ENCODE measurements at regions not wholly inside any gene's neighbourhood (a gene's known extent, or its start where the extent isn't known, plus 50 kb on each side); places are given as distances from the start of the nearest gene placed in this dataset.
"Not testable (repeated sequence)": the region's sequence is repeated elsewhere in the genome, so short reads cannot be mapped to it uniquely, and the experiment has no call there.

DNA sequence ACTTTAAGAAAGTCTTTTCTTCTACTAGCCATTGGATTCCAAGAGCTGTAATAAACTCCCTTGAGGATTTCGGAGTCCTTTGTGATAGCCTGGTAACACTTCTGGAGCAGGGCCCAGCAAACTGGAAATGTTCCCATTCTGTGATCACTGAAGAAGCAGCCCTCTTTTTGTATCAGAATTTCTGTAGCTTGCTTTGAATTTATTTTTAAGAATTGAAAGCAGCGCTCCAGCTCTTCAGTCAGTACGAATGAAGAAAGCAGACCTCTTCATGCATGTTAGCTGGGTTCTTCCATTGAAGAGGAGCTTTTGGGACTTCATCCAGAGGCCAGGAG, 141.5 kb downstream of the AKAP11 start:
- H3K4me1 Mint-ChIP-seq (ENCODE audit: low read depth) = peaks cover 9% of the 10 kb centered on the region
- H3K9me3 Mint-ChIP-seq = no peaks in the 10 kb centered on the region
- ATAC-seq = no peak
- no peaks in the 10 kb centered on the region for H3K27me3 Mint-ChIP-seq (ENCODE audit: low read depth)
- peaks cover 1% of the 10 kb centered on the region for H3K36me3 Mint-ChIP-seq (ENCODE audit: insufficient read depth)
- no peak for DNase-seq
- no peak overlapping the region for H3K4me3 Mint-ChIP-seq

- no peaks in the 10 kb centered on the region for H3K27me3 Mint-ChIP-seq (ENCODE audit: low read depth)
- DNase-seq (no peak), ATAC-seq (no peak)
- H3K4me3 Mint-ChIP-seq = no peak overlapping the region
- peaks cover 1% of the 10 kb centered on the region for H3K36me3 Mint-ChIP-seq (ENCODE audit: insufficient read depth)
- H3K4me1 Mint-ChIP-seq (ENCODE audit: low read depth) = peaks cover 26% of the 10 kb centered on the region
- no peaks in the 10 kb centered on the region for H3K9me3 Mint-ChIP-seq
Measured at GRCh38 chr13:42417626-42418025, 145.7 kb downstream of the AKAP11 start.

GRCh38 chr13:42418184-42418583, 146.2 kb downstream of the AKAP11 start:
- H3K9me3 Mint-ChIP-seq = peaks cover 1% of the 10 kb centered on the region
- DNase-seq = no peak
- peaks cover 23% of the 10 kb centered on the region for H3K4me1 Mint-ChIP-seq (ENCODE audit: low read depth)
- no peaks in the 10 kb centered on the region for H3K27me3 Mint-ChIP-seq (ENCODE audit: low read depth)
- no peak overlapping the region for H3K4me3 Mint-ChIP-seq
- ATAC-seq = no peak
- peaks cover 3% of the 10 kb centered on the region for H3K36me3 Mint-ChIP-seq (ENCODE audit: insufficient read depth)

GRCh38 chr13:42420304-42420703, 148.4 kb downstream of the AKAP11 start:
- Mint-ChIP-seq H3K4me3 (no peak overlapping the region), H3K4me1 (ENCODE audit: low read depth) (peaks cover 21% of the 10 kb centered on the region), H3K9me3 (peaks cover 8% of the 10 kb centered on the region), H3K27me3 (ENCODE audit: low read depth) (no peaks in the 10 kb centered on the region), H3K36me3 (ENCODE audit: insufficient read depth) (peaks cover 4% of the 10 kb centered on the region)
- DNase-seq = peak; percentile 38
- ATAC-seq = peak; percentile 83 to 90

- Mint-ChIP-seq H3K9me3 (peaks cover 8% of the 10 kb centered on the region), H3K27me3 (ENCODE audit: low read depth) (no peaks in the 10 kb centered on the region), H3K4me1 (ENCODE audit: low read depth) (peaks cover 21% of the 10 kb centered on the region), H3K4me3 (no peak overlapping the region), H3K36me3 (ENCODE audit: insufficient read depth) (peaks cover 3% of the 10 kb centered on the region)
- ATAC-seq (no peak), DNase-seq (no peak)
Measured at GRCh38 chr13:42422681-42423080, 150.7 kb downstream of the AKAP11 start.

GRCh38 chr13:42424182-42424581, 149.8 kb upstream of the TNFSF11 start:
- H3K36me3 Mint-ChIP-seq (ENCODE audit: insufficient read depth) = peaks cover 3% of the 10 kb centered on the region
- ATAC-seq (no peak), DNase-seq (no peak)
- H3K27me3 Mint-ChIP-seq (ENCODE audit: low read depth) = no peaks in the 10 kb centered on the region
- H3K4me1 Mint-ChIP-seq (ENCODE audit: low read depth) = peaks cover 16% of the 10 kb centered on the region
- peaks cover 8% of the 10 kb centered on the region for H3K9me3 Mint-ChIP-seq
- no peak overlapping the region for H3K4me3 Mint-ChIP-seq

GRCh38 chr13:42445354-42445753, 128.6 kb upstream of the TNFSF11 start:
- Mint-ChIP-seq H3K4me1 (ENCODE audit: low read depth) (no peaks in the 10 kb centered on the region), H3K4me3 (no peak overlapping the region), H3K27me3 (ENCODE audit: low read depth) (no peaks in the 10 kb centered on the region), H3K36me3 (ENCODE audit: insufficient read depth) (peaks cover 6% of the 10 kb centered on the region), H3K9me3 (peaks cover 30% of the 10 kb centered on the region)
- DNase-seq (no peak), ATAC-seq (no peak)

DNA sequence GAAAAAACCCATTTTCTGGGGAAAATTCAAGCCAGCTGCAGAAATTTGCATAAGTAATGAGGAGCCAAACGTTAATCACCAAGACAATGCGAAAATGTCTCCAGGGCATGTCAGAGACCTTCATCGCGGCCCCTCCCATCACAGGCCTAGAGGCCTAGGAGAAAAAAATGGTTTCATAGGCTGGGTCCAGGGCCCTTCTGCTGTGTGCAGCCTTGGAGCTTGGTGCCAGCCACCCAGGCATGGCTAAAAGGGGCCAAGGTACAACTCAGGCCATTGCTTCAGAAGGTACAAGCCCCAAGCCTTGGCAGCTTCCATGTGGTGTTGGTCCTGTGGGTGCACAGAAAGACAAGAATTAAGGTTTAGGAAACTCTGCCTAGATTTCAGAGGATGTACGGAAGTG, 127.4 kb upstream of the TNFSF11 start:
- not testable (repeated sequence) for H3K27me3 Mint-ChIP-seq (ENCODE audit: low read depth); H3K4me3 Mint-ChIP-seq; DNase-seq; ATAC-seq; H3K36me3 Mint-ChIP-seq (ENCODE audit: insufficient read depth); H3K4me1 Mint-ChIP-seq (ENCODE audit: low read depth)
- H3K9me3 Mint-ChIP-seq = peaks cover 37% of the 10 kb centered on the region

DNA sequence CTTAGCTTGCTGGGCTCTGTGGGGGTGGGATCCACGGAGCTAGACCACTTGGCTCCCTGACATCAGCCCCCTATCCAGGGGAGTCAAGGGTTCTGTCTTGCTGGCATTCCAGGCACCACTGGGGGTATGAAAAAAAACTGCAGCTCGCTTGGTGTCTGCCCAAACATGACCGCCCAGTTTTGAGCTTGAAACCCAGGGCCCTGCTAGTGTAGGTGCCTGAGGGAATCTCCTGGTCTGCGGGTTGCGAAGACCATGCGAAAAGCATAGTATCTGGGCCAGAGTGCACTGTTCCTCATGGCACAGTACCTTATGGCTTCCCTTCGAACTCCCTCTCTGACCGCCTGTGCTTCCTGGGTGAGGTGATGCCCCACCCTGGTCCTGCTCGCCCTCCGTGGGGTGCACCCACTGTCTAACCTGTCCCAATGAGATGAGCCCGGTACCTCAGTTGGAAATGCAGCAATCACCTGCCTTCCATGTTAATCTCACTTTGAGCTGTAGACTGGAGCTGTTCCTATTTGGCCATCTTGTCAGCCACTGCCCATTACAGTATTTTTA, 120.8 kb upstream of the TNFSF11 start:
- no peak overlapping the region for H3K4me3 Mint-ChIP-seq
- ATAC-seq (no peak), DNase-seq (no peak)
- peaks cover under 1% of the 10 kb centered on the region for H3K36me3 Mint-ChIP-seq (ENCODE audit: insufficient read depth)
- H3K9me3 Mint-ChIP-seq = peaks cover 7% of the 10 kb centered on the region
- H3K4me1 Mint-ChIP-seq (ENCODE audit: low read depth) = peaks cover 5% of the 10 kb centered on the region
- H3K27me3 Mint-ChIP-seq (ENCODE audit: low read depth) = no peaks in the 10 kb centered on the region

DNA sequence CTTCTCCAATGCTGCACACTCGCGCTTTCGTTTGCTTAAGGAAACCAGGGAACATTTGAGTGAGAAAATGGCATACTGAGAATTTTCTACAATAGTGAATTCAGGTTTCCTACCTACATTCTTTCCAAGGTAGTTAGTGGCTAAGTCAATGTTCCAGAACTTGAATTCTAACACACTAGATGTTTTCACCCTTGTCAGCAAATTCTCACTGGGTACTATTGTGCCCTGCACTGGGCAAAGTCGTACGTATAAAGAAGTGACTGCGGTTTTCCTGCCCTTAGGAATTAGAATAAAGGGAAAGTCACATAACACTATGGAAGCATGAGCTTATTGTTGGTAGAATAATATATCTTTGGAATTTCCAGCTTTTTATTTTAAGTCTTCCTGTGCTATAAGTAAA, 119.2 kb upstream of the TNFSF11 start:
- no peak for DNase-seq
- Mint-ChIP-seq H3K4me1 (ENCODE audit: low read depth) (peaks cover 8% of the 10 kb centered on the region), H3K27me3 (ENCODE audit: low read depth) (no peaks in the 10 kb centered on the region), H3K9me3 (peaks cover 7% of the 10 kb centered on the region), H3K36me3 (ENCODE audit: insufficient read depth) (no peaks in the 10 kb centered on the region), H3K4me3 (no peak overlapping the region)
- ATAC-seq = no peak

DNA sequence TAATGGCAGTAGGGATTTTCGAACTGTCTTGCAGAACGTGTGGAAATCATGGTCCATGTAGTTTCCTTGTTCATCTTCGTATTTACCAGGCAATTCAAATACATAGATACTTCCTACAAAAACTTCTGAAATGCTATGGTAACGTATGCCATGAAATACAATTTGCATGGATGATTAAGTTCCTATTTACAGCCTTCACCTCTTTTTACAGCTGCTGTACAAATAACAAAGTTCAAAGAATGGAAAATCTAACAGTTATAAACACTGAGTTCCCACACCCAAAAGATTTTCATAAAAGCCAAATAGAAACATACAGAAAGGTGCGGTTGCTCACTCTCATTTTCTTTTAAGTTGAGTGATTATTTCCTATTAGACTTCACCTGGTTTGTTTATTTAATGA, 115.8 kb upstream of the TNFSF11 start:
- Mint-ChIP-seq H3K4me1 (ENCODE audit: low read depth) (peaks cover 5% of the 10 kb centered on the region), H3K36me3 (ENCODE audit: insufficient read depth) (peaks cover 13% of the 10 kb centered on the region), H3K4me3 (no peak overlapping the region), H3K27me3 (ENCODE audit: low read depth) (no peaks in the 10 kb centered on the region), H3K9me3 (peaks cover 14% of the 10 kb centered on the region)
- ATAC-seq = no peak
- DNase-seq = no peak

- H3K9me3 Mint-ChIP-seq = peaks cover 10% of the 10 kb centered on the region
- H3K4me3 Mint-ChIP-seq = peak overlapping the region; percentile 1
- H3K4me1 Mint-ChIP-seq (ENCODE audit: low read depth) = peaks cover 20% of the 10 kb centered on the region
- no peak for ATAC-seq
- no peaks in the 10 kb centered on the region for H3K27me3 Mint-ChIP-seq (ENCODE audit: low read depth)
- peaks cover 17% of the 10 kb centered on the region for H3K36me3 Mint-ChIP-seq (ENCODE audit: insufficient read depth)
- no peak for DNase-seq
Measured at GRCh38 chr13:42466123-42466522, 107.8 kb upstream of the TNFSF11 start.

DNA sequence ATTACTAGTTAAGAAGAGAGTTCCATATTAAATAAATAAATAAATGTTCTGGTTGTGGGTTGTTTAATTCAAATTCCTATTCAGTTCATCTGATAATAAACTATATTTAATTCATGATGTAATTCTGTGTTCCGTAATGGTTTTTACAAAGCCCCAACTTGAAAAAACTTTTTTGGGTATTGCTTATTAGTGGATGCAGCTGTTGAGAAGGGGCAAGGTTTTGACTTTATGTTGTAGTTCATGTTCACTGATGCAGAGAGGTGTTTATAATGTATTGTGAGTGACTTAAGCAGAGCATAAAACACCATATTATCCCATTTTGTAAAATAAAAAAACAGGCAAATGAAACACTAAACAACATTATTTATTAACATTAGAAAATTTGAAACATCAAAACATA, 107.3 kb upstream of the TNFSF11 start:
- Mint-ChIP-seq H3K9me3 (peaks cover 7% of the 10 kb centered on the region), H3K27me3 (ENCODE audit: low read depth) (no peaks in the 10 kb centered on the region), H3K36me3 (ENCODE audit: insufficient read depth) (peaks cover 13% of the 10 kb centered on the region), H3K4me1 (ENCODE audit: low read depth) (peaks cover 20% of the 10 kb centered on the region), H3K4me3 (no peak overlapping the region)
- ATAC-seq = no peak
- no peak for DNase-seq

DNA sequence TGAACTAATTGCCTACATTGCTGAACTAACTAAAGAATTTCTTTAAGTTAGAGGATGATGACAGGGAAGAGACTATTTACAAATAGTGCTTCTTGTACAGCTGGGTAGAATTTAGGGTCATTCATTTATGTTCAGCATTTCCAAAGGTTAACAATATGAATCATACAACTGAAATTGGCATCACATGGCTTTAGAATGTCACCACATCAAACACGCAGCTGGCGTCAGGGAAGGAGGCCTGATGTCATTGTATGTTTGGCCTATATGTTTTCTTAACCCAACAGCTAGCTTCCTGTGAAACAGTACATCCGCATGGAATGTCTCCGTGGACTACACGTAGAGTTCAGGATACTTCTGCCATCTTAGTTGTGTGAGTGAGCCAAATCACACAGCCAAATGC, 99.0 kb upstream of the TNFSF11 start:
- no peaks in the 10 kb centered on the region for H3K36me3 Mint-ChIP-seq (ENCODE audit: insufficient read depth)
- peaks cover 16% of the 10 kb centered on the region for H3K4me1 Mint-ChIP-seq (ENCODE audit: low read depth)
- no peaks in the 10 kb centered on the region for H3K27me3 Mint-ChIP-seq (ENCODE audit: low read depth)

GRCh38 chr13:42477596-42478190, 96.3 kb upstream of the TNFSF11 start:
- Mint-ChIP-seq H3K36me3 (ENCODE audit: insufficient read depth) (no peaks in the 10 kb centered on the region), H3K4me3 (no peak overlapping the region), H3K27me3 (ENCODE audit: low read depth) (no peaks in the 10 kb centered on the region), H3K4me1 (ENCODE audit: low read depth) (peaks cover 16% of the 10 kb centered on the region), H3K9me3 (no peaks in the 10 kb centered on the region)
- no peak for DNase-seq
- no peak for ATAC-seq

More for the DNA sequence above, 99.0 kb upstream of the TNFSF11 start:
- ATAC-seq (peak; percentile 72 to 74), DNase-seq (peak; percentile 41)
- Mint-ChIP-seq H3K9me3 (no peaks in the 10 kb centered on the region), H3K4me3 (no peak overlapping the region)

Data from activated T-cell treated with anti-CD3 and anti-CD28 coated beads, Interleukin-2, amount 50 U/mL, for 4 hours (primary cell).